ENCODE measurements at regions not wholly inside any gene's neighbourhood (a gene's known extent, or its start where the extent isn't known, plus 50 kb on each side); places are given as distances from the start of the nearest gene placed in this dataset.

DNA sequence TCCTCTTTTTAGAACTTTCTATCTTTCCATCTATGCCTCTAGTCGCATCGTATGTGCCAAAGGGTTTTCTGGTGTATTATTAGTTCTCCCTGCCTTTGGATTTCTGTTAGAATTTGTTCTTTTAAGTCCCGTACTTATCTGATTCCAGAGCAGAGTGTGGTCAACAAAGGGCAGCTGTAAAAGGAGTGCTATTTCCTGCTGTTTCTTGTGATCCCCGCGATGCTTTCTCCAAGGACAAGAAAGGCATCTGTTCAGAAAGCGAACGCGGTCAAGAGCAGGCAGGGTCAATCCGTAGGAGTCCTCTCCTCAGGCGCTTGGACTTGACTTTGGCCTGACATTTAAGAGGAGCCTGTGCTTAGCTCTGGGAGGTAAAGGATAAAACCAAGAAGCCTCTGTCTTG is 1152.1 kb upstream of the AUTS2 start:
- no peak overlapping the region for H3K4me3 ChIP-seq (ENCODE audit: low read depth in 1 of 5, low read length in 5 of 5)
- H3K9ac ChIP-seq (ENCODE audit: low read length in 5 of 5): no peak overlapping the region
- H3K9me3 ChIP-seq (ENCODE audit: control insufficient read depth in 5 of 5, low read length in 5 of 5): peaks cover 0 to 3% (median 0%) of the 10 kb centered on the region in 5 donors
- no peaks in the 10 kb centered on the region for H3K27me3 ChIP-seq (ENCODE audit: control insufficient read depth in 5 of 5, insufficient read depth in 4 of 5, low read length in 5 of 5)
- H3K36me3 ChIP-seq (ENCODE audit: control insufficient read depth in 5 of 5, insufficient read depth in 5 of 5, low read length in 5 of 5): no peaks in the 10 kb centered on the region
- no peaks in the 10 kb centered on the region for H3K4me1 ChIP-seq (ENCODE audit: control insufficient read depth in 5 of 5, insufficient read depth in 5 of 5, low read length in 5 of 5)
- H3K27ac ChIP-seq (ENCODE audit: low read depth, low read length): no peak overlapping the region

- Histone ChIP-seq H3K9ac (ENCODE audit: low read length in 5 of 5) (no peak overlapping the region), H3K27me3 (ENCODE audit: control insufficient read depth in 5 of 5, insufficient read depth in 4 of 5, low read length in 5 of 5) (no peaks in the 10 kb centered on the region), H3K36me3 (ENCODE audit: control insufficient read depth in 5 of 5, insufficient read depth in 5 of 5, low read length in 5 of 5) (no peaks in the 10 kb centered on the region), H3K4me3 (ENCODE audit: low read depth in 1 of 5, low read length in 5 of 5) (no peak overlapping the region), H3K27ac (ENCODE audit: low read depth, low read length) (no peak overlapping the region), H3K9me3 (ENCODE audit: control insufficient read depth in 5 of 5, low read length in 5 of 5) (peaks cover 0 to 3% (median 0%) of the 10 kb centered on the region in 5 donors), H3K4me1 (ENCODE audit: control insufficient read depth in 5 of 5, insufficient read depth in 5 of 5, low read length in 5 of 5) (no peaks in the 10 kb centered on the region)
These were observed 1149.2 kb upstream of the AUTS2 start for GRCh38 chr7:68449099-68449498.

DNA sequence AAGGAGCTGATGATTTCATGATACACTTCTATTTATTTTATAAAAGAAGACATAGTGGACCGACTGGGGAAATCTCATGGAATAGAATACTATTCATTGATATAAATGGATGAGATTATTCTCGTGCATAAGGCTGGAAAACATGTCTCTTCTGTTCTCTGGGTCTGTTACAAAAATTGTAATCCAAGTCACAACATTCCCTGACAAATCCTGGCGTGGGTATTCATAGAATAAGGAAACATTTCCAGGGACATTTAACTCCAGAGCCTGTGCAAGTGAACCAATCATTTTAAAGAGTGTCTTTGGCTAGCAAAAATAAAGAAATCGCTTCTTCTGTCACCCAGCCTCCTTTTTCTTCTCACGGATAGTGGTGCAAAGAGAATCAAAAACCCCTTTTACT is 1148.5 kb upstream of the AUTS2 start:
- no peak overlapping the region for H3K9ac ChIP-seq (ENCODE audit: low read length in 5 of 5)
- no peak overlapping the region for H3K4me3 ChIP-seq (ENCODE audit: low read depth in 1 of 5, low read length in 5 of 5)
- H3K36me3 ChIP-seq (ENCODE audit: control insufficient read depth in 5 of 5, insufficient read depth in 5 of 5, low read length in 5 of 5): no peaks in the 10 kb centered on the region
- peaks cover 0 to 3% (median 0%) of the 10 kb centered on the region in 5 donors for H3K9me3 ChIP-seq (ENCODE audit: control insufficient read depth in 5 of 5, low read length in 5 of 5)
- no peaks in the 10 kb centered on the region for H3K4me1 ChIP-seq (ENCODE audit: control insufficient read depth in 5 of 5, insufficient read depth in 5 of 5, low read length in 5 of 5)
- no peaks in the 10 kb centered on the region for H3K27me3 ChIP-seq (ENCODE audit: control insufficient read depth in 5 of 5, insufficient read depth in 4 of 5, low read length in 5 of 5)
- H3K27ac ChIP-seq (ENCODE audit: low read depth, low read length): no peak overlapping the region

DNA sequence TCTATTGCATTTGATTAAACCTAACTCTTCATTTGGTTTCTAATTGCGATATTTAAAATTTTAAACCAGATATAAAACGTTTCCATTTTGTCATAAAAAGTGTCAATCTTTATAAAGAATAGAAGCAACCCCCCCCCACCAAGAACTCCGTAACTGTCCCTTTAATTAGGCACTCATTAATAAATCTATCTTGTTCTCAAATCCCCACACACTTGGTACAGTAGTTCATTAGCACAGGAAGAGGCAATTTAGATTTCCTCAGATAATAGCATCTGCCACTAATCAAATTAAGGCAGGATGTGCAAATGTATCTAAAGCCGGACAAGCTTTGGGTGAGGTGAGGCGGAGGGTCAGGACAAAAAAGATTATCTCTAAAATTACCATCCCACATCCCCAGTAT is 1143.3 kb upstream of the AUTS2 start:
- Histone ChIP-seq H3K4me1 (ENCODE audit: control insufficient read depth in 5 of 5, insufficient read depth in 5 of 5, low read length in 5 of 5) (no peaks in the 10 kb centered on the region), H3K36me3 (ENCODE audit: control insufficient read depth in 5 of 5, insufficient read depth in 5 of 5, low read length in 5 of 5) (no peaks in the 10 kb centered on the region), H3K9ac (ENCODE audit: low read length in 5 of 5) (no peak overlapping the region), H3K4me3 (ENCODE audit: low read depth in 1 of 5, low read length in 5 of 5) (no peak overlapping the region), H3K9me3 (ENCODE audit: control insufficient read depth in 5 of 5, low read length in 5 of 5) (peaks cover 0 to 12% (median 0%) of the 10 kb centered on the region in 5 donors), H3K27ac (ENCODE audit: low read depth, low read length) (no peak overlapping the region), H3K27me3 (ENCODE audit: control insufficient read depth in 5 of 5, insufficient read depth in 4 of 5, low read length in 5 of 5) (no peaks in the 10 kb centered on the region)

- H3K27ac ChIP-seq (ENCODE audit: low read depth, low read length): no peak overlapping the region
- no peaks in the 10 kb centered on the region for H3K36me3 ChIP-seq (ENCODE audit: control insufficient read depth in 5 of 5, insufficient read depth in 5 of 5, low read length in 5 of 5)
- H3K4me1 ChIP-seq (ENCODE audit: control insufficient read depth in 5 of 5, insufficient read depth in 5 of 5, low read length in 5 of 5): no peaks in the 10 kb centered on the region
- peaks cover 0 to 12% (median 0%) of the 10 kb centered on the region in 5 donors for H3K9me3 ChIP-seq (ENCODE audit: control insufficient read depth in 5 of 5, low read length in 5 of 5)
- no peak overlapping the region for H3K4me3 ChIP-seq (ENCODE audit: low read depth in 1 of 5, low read length in 5 of 5)
- H3K9ac ChIP-seq (ENCODE audit: low read length in 5 of 5): no peak overlapping the region
- H3K27me3 ChIP-seq (ENCODE audit: control insufficient read depth in 5 of 5, insufficient read depth in 4 of 5, low read length in 5 of 5): no peaks in the 10 kb centered on the region
These were observed 1141.8 kb upstream of the AUTS2 start for GRCh38 chr7:68456469-68456868.

DNA sequence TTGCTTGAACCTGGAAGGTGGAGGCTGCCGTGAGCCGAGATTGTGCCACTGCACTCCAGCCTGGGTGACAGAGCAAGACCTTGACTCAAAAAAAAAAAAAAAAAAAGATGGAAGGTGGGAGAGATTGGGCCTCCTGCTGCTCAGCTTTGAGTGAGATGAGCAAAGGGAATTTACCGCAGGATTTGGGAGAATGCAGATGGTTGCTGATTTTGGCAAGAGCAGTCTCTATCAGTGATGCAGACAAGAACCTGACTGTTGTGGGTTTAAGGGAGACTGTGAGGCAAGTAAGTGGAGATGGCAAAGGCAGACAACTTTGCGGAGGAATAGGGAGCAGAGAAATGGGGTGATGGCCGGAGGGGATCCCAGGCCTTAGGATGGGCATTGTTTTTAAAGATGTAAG is 1140.8 kb upstream of the AUTS2 start:
- H3K27me3 ChIP-seq (ENCODE audit: control insufficient read depth in 5 of 5, insufficient read depth in 4 of 5, low read length in 5 of 5): no peaks in the 10 kb centered on the region
- H3K9me3 ChIP-seq (ENCODE audit: control insufficient read depth in 5 of 5, low read length in 5 of 5): peaks cover 0 to 12% (median 0%) of the 10 kb centered on the region in 5 donors
- H3K4me3 ChIP-seq (ENCODE audit: low read depth in 1 of 5, low read length in 5 of 5): no peak overlapping the region
- H3K36me3 ChIP-seq (ENCODE audit: control insufficient read depth in 5 of 5, insufficient read depth in 5 of 5, low read length in 5 of 5): no peaks in the 10 kb centered on the region
- H3K4me1 ChIP-seq (ENCODE audit: control insufficient read depth in 5 of 5, insufficient read depth in 5 of 5, low read length in 5 of 5): no peaks in the 10 kb centered on the region
- H3K9ac ChIP-seq (ENCODE audit: low read length in 5 of 5): no peak overlapping the region
- H3K27ac ChIP-seq (ENCODE audit: low read depth, low read length): no peak overlapping the region

- no peaks in the 10 kb centered on the region for H3K4me1 ChIP-seq (ENCODE audit: control insufficient read depth in 5 of 5, insufficient read depth in 5 of 5, low read length in 5 of 5)
- H3K9me3 ChIP-seq (ENCODE audit: control insufficient read depth in 5 of 5, low read length in 5 of 5): peaks cover 0 to 12% (median 0%) of the 10 kb centered on the region in 5 donors
- no peaks in the 10 kb centered on the region for H3K36me3 ChIP-seq (ENCODE audit: control insufficient read depth in 5 of 5, insufficient read depth in 5 of 5, low read length in 5 of 5)
- no peak overlapping the region for H3K9ac ChIP-seq (ENCODE audit: low read length in 5 of 5)
- H3K27me3 ChIP-seq (ENCODE audit: control insufficient read depth in 5 of 5, insufficient read depth in 4 of 5, low read length in 5 of 5): no peaks in the 10 kb centered on the region
- no peak overlapping the region for H3K27ac ChIP-seq (ENCODE audit: low read depth, low read length)
- no peak overlapping the region for H3K4me3 ChIP-seq (ENCODE audit: low read depth in 1 of 5, low read length in 5 of 5)
These were observed 1140.0 kb upstream of the AUTS2 start for GRCh38 chr7:68458010-68458908.

DNA sequence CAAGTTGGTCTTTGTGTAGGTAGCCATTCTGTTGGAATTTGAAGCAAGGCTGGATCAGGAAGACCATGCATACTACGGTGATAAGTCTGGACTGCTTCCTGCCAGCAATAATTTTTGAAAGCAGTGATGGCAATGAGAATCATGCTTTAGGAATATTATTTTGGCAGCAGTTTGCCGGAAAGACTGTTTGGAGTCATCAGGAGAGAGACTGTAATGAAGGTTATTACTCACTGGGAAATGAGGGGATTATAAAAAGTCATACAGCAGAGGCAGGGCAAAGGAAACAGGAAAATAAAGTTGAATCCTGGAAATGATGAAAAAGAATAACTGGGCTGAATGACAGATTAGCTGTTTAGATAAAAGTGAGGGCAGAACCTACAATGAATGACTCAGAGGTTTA is 1136.8 kb upstream of the AUTS2 start:
- peaks cover 0 to 12% (median 0%) of the 10 kb centered on the region in 5 donors for H3K9me3 ChIP-seq (ENCODE audit: control insufficient read depth in 5 of 5, low read length in 5 of 5)
- peaks cover 0 to 3% (median 0%) of the 10 kb centered on the region in 5 donors for H3K27me3 ChIP-seq (ENCODE audit: control insufficient read depth in 5 of 5, insufficient read depth in 4 of 5, low read length in 5 of 5)
- H3K4me1 ChIP-seq (ENCODE audit: control insufficient read depth in 5 of 5, insufficient read depth in 5 of 5, low read length in 5 of 5): no peaks in the 10 kb centered on the region
- H3K4me3 ChIP-seq (ENCODE audit: low read depth in 1 of 5, low read length in 5 of 5): no peak overlapping the region
- no peak overlapping the region for H3K27ac ChIP-seq (ENCODE audit: low read depth, low read length)
- H3K36me3 ChIP-seq (ENCODE audit: control insufficient read depth in 5 of 5, insufficient read depth in 5 of 5, low read length in 5 of 5): no peaks in the 10 kb centered on the region
- no peak overlapping the region for H3K9ac ChIP-seq (ENCODE audit: low read length in 5 of 5)

- Histone ChIP-seq H3K9ac (ENCODE audit: low read length in 5 of 5) (no peak overlapping the region), H3K4me1 (ENCODE audit: control insufficient read depth in 5 of 5, insufficient read depth in 5 of 5, low read length in 5 of 5) (no peaks in the 10 kb centered on the region), H3K27ac (ENCODE audit: low read depth, low read length) (no peak overlapping the region), H3K4me3 (ENCODE audit: low read depth in 1 of 5, low read length in 5 of 5) (no peak overlapping the region), H3K36me3 (ENCODE audit: control insufficient read depth in 5 of 5, insufficient read depth in 5 of 5, low read length in 5 of 5) (no peaks in the 10 kb centered on the region), H3K27me3 (ENCODE audit: control insufficient read depth in 5 of 5, insufficient read depth in 4 of 5, low read length in 5 of 5) (peaks cover 0 to 6% (median 3%) of the 10 kb centered on the region in 5 donors), H3K9me3 (ENCODE audit: control insufficient read depth in 5 of 5, low read length in 5 of 5) (peaks cover 0 to 5% (median 0%) of the 10 kb centered on the region in 5 donors)
These were observed 1127.3 kb upstream of the AUTS2 start for GRCh38 chr7:68470836-68471435.

DNA sequence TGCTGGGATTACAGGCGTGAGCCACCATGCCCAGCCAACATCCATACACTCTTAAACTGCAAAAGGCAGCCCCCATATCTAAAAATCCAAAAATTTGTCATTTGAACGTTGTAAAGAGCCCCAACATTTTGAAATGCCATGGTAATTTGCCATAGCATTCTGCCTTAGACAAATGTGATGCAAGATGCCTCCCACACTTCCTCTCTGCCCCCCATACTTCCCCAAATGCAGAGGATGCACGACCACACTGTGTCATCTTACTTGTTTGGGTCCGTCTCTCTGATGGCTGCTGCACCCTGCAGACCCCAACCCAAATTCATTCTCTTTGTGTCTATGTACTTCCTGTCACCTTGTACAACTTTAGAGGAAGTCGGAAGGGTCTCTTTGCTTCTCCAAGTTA is 1125.6 kb upstream of the AUTS2 start:
- Histone ChIP-seq H3K27ac (ENCODE audit: low read depth, low read length) (no peak overlapping the region), H3K9ac (ENCODE audit: low read length in 5 of 5) (no peak overlapping the region), H3K4me1 (ENCODE audit: control insufficient read depth in 5 of 5, insufficient read depth in 5 of 5, low read length in 5 of 5) (no peaks in the 10 kb centered on the region), H3K36me3 (ENCODE audit: control insufficient read depth in 5 of 5, insufficient read depth in 5 of 5, low read length in 5 of 5) (no peaks in the 10 kb centered on the region), H3K4me3 (ENCODE audit: low read depth in 1 of 5, low read length in 5 of 5) (no peak overlapping the region), H3K27me3 (ENCODE audit: control insufficient read depth in 5 of 5, insufficient read depth in 4 of 5, low read length in 5 of 5) (peaks cover 0 to 6% (median 0%) of the 10 kb centered on the region in 5 donors), H3K9me3 (ENCODE audit: control insufficient read depth in 5 of 5, low read length in 5 of 5) (no peaks in the 10 kb centered on the region)
